ENCODE measurements at regions not wholly inside any gene's neighbourhood (a gene's known extent, or its start where the extent isn't known, plus 50 kb on each side); places are given as distances from the start of the nearest gene placed in this dataset.

- TF ChIP-seq TEAD4 (IDR thresholded peaks at IDR 0.05) (no peak), FOXM1 (IDR thresholded peaks at IDR 0.05; ENCODE audit: borderline replicate concordance, low read depth) (no peak), TAF1 (IDR thresholded peaks at IDR 0.05; ENCODE audit: low read depth) (no peak), TCF12 (IDR thresholded peaks at IDR 0.05; ENCODE audit: low read depth) (no peak), EP300 (IDR thresholded peaks at IDR 0.05; ENCODE audit: borderline replicate concordance) (no peak)
- TF ChIP-seq, protein P1, sequence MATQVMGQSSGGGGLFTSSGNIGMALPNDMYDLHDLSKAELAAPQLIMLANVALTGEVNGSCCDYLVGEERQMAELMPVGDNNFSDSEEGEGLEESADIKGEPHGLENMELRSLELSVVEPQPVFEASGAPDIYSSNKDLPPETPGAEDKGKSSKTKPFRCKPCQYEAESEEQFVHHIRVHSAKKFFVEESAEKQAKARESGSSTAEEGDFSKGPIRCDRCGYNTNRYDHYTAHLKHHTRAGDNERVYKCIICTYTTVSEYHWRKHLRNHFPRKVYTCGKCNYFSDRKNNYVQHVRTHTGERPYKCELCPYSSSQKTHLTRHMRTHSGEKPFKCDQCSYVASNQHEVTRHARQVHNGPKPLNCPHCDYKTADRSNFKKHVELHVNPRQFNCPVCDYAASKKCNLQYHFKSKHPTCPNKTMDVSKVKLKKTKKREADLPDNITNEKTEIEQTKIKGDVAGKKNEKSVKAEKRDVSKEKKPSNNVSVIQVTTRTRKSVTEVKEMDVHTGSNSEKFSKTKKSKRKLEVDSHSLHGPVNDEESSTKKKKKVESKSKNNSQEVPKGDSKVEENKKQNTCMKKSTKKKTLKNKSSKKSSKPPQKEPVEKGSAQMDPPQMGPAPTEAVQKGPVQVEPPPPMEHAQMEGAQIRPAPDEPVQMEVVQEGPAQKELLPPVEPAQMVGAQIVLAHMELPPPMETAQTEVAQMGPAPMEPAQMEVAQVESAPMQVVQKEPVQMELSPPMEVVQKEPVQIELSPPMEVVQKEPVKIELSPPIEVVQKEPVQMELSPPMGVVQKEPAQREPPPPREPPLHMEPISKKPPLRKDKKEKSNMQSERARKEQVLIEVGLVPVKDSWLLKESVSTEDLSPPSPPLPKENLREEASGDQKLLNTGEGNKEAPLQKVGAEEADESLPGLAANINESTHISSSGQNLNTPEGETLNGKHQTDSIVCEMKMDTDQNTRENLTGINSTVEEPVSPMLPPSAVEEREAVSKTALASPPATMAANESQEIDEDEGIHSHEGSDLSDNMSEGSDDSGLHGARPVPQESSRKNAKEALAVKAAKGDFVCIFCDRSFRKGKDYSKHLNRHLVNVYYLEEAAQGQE (IDR thresholded peaks at IDR 0.05; ENCODE audit: low read depth) = no peak
Observed at GRCh38 chr21:36642777-36643176, 56.1 kb upstream of the SIM2 start.

DNA sequence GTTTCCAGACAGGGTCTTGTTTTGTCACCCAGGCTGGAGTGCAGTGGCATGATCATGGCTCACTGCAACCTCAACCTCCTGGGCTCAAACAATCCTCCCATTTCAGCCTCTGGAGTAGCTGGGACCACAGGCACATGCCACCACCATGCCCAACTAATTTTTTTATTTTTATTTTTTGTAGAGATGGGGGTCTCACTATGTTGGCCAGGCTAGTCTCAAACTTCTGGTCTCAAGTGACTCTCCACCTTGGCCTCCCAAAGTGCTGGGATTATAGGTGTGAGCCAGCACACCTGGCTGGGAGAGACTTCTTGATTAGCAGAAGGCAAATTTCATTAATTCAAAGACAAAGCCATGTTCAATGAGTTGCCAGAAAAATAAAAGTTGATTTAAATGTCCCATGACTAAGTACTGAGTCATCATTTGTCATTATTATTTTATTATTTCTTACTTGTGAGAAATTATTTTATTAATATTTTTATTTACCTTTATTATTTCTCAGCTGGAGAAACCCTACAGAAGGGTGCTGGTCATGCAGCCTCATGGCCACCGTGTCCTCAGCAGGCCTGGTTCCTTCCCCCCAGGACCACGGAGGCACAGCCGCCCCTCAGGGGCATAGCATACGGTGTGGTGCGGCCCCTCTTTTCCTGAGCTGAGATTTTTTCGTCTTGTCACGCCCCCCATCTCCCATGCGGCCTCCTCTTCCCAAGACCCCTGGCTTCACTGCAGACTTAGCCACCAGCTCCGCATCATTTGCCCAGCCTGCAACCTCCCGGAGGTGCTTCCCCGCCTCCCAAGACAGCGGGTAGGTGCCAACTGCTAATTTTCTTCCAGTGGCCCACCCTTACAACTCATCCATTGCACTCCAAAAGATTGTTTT is 55.3 kb upstream of the SIM2 start:
- TF ChIP-seq NFIC (IDR thresholded peaks at IDR 0.05) = no peak
- TF ChIP-seq CREB1 (IDR thresholded peaks at IDR 0.05; ENCODE audit: low read depth) = no peak
- no peak for TF ChIP-seq TEAD4 (IDR thresholded peaks at IDR 0.05)
- TF ChIP-seq, protein P1 (IDR thresholded peaks at IDR 0.05; ENCODE audit: low read depth) = no peak
- no peak for TF ChIP-seq TCF12 (IDR thresholded peaks at IDR 0.05; ENCODE audit: low read depth)
- no peak for TF ChIP-seq MAX (IDR thresholded peaks at IDR 0.05)

DNA sequence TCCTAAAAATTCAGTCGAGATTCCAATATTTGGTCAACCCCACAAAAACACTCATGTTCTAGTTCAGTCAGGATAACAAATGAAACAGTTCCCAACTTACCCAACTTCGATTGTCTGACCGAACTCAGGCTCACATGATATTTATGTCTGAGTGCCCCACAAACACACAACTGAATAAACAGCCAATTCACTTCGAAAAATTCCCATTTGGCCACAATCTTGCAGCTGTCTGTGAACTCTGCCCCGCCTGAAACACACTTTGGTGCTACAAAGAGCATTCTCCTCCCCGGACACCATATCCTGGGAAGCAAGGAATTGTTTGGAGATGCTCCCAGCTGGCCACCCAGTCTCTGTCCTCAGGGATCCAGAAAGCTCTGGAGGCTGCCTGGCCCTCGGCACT is 52.9 kb upstream of the SIM2 start:
- no peak for TF ChIP-seq CEBPB (IDR thresholded peaks at IDR 0.05)
- TF ChIP-seq FOXM1 (IDR thresholded peaks at IDR 0.05; ENCODE audit: borderline replicate concordance, low read depth) = no peak
- TF ChIP-seq TAF1 (IDR thresholded peaks at IDR 0.05; ENCODE audit: low read depth) = no peak
- TF ChIP-seq EGR1 (IDR thresholded peaks at IDR 0.05) = no peak
- TF ChIP-seq CREB1 (IDR thresholded peaks at IDR 0.05; ENCODE audit: low read depth) = no peak
- TF ChIP-seq EP300 (IDR thresholded peaks at IDR 0.05; ENCODE audit: borderline replicate concordance) = no peak
- TF ChIP-seq TCF12 (IDR thresholded peaks at IDR 0.05; ENCODE audit: low read depth) = no peak
- no peak for TF ChIP-seq NFIC (IDR thresholded peaks at IDR 0.05)
- TF ChIP-seq ZBTB7A (IDR thresholded peaks at IDR 0.05; ENCODE audit: low read depth) = no peak
- TF ChIP-seq YY1 (IDR thresholded peaks at IDR 0.05; ENCODE audit: low read depth) = no peak
- TF ChIP-seq TEAD4 (IDR thresholded peaks at IDR 0.05) = no peak
- TF ChIP-seq RAD21 (IDR thresholded peaks at IDR 0.05; ENCODE audit: low read depth) = no peak
- no peak for TF ChIP-seq MAX (IDR thresholded peaks at IDR 0.05)
- TF ChIP-seq, protein P1 (IDR thresholded peaks at IDR 0.05; ENCODE audit: low read depth) = no peak
- TF ChIP-seq, protein P2, sequence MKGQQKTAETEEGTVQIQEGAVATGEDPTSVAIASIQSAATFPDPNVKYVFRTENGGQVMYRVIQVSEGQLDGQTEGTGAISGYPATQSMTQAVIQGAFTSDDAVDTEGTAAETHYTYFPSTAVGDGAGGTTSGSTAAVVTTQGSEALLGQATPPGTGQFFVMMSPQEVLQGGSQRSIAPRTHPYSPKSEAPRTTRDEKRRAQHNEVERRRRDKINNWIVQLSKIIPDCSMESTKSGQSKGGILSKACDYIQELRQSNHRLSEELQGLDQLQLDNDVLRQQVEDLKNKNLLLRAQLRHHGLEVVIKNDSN (IDR thresholded peaks at IDR 0.05) = no peak

- TF ChIP-seq MAX (IDR thresholded peaks at IDR 0.05) = no peak
- TF ChIP-seq ZBTB7A (IDR thresholded peaks at IDR 0.05; ENCODE audit: low read depth) = no peak
- TF ChIP-seq NFIC (IDR thresholded peaks at IDR 0.05) = no peak
Observed at GRCh38 chr21:36646645-36647044, 52.3 kb upstream of the SIM2 start.
